ENCODE measurements at regions not wholly inside any gene's neighbourhood (a gene's known extent, or its start where the extent isn't known, plus 50 kb on each side); places are given as distances from the start of the nearest gene placed in this dataset.

GRCh38 chr16:19945934-19946333, 61.3 kb upstream of the GPRC5B start:
- Mint-ChIP-seq H3K4me1 (ENCODE audit: low read depth in 2 of 2) (no peaks in the 10 kb centered on the region), H3K27ac (no peak overlapping the region), H3K4me3 (no peak overlapping the region), H3K36me3 (ENCODE audit: insufficient read depth) (peaks cover 3% of the 10 kb centered on the region), H3K9me3 (no peaks in the 10 kb centered on the region), H3K27me3 (peaks cover 16 to 49% of the 10 kb centered on the region in 2 donors)
- ATAC-seq (replicated peaks) (no peak), DNase-seq (no peak)

GRCh38 chr16:19940195-19940594, 55.5 kb upstream of the GPRC5B start:
- H3K36me3 Mint-ChIP-seq (ENCODE audit: insufficient read depth), result no peaks in the 10 kb centered on the region
- DNase-seq (no peak), ATAC-seq (replicated peaks) (no peak)
- H3K27me3 Mint-ChIP-seq, result peaks cover 30 to 50% of the 10 kb centered on the region in 2 donors
- no peaks in the 10 kb centered on the region for H3K4me1 Mint-ChIP-seq (ENCODE audit: low read depth in 2 of 2)
- H3K4me3 Mint-ChIP-seq, result no peak overlapping the region
- H3K27ac Mint-ChIP-seq, result no peak overlapping the region
- no peaks in the 10 kb centered on the region for H3K9me3 Mint-ChIP-seq

- no peak for ATAC-seq (replicated peaks)
- Mint-ChIP-seq H3K9me3 (no peaks in the 10 kb centered on the region), H3K27ac (no peak overlapping the region)
Measured at GRCh38 chr16:19939553-19939952, 54.9 kb upstream of the GPRC5B start.

GRCh38 chr16:19938536-19938935, 53.9 kb upstream of the GPRC5B start:
- no peak for DNase-seq
- no peaks in the 10 kb centered on the region for H3K36me3 Mint-ChIP-seq (ENCODE audit: insufficient read depth)
- ATAC-seq (replicated peaks), result no peak
- no peaks in the 10 kb centered on the region for H3K4me1 Mint-ChIP-seq (ENCODE audit: low read depth in 2 of 2)
- no peak overlapping the region for H3K27ac Mint-ChIP-seq
- H3K27me3 Mint-ChIP-seq, result peaks cover 38 to 53% of the 10 kb centered on the region in 2 donors
- no peak overlapping the region for H3K4me3 Mint-ChIP-seq
- H3K9me3 Mint-ChIP-seq, result no peaks in the 10 kb centered on the region

More at GRCh38 chr16:19939553-19939952, 54.9 kb upstream of the GPRC5B start:
- Mint-ChIP-seq H3K4me3 (no peak overlapping the region), H3K36me3 (ENCODE audit: insufficient read depth) (no peaks in the 10 kb centered on the region), H3K4me1 (ENCODE audit: low read depth in 2 of 2) (no peaks in the 10 kb centered on the region), H3K27me3 (peaks cover 36 to 57% of the 10 kb centered on the region in 2 donors)
- no peak for DNase-seq

- H3K27me3 Mint-ChIP-seq, result peaks cover 40 to 52% of the 10 kb centered on the region in 2 donors
- no peaks in the 10 kb centered on the region for H3K4me1 Mint-ChIP-seq (ENCODE audit: low read depth in 2 of 2)
- DNase-seq (no peak), ATAC-seq (replicated peaks) (no peak)
- no peak overlapping the region for H3K27ac Mint-ChIP-seq
- no peaks in the 10 kb centered on the region for H3K9me3 Mint-ChIP-seq
- no peaks in the 10 kb centered on the region for H3K36me3 Mint-ChIP-seq (ENCODE audit: insufficient read depth)
- no peak overlapping the region for H3K4me3 Mint-ChIP-seq
Measured at GRCh38 chr16:19936441-19936840, 51.8 kb upstream of the GPRC5B start.

GRCh38 chr16:19935694-19936093, 51.0 kb upstream of the GPRC5B start:
- no peak overlapping the region for H3K27ac Mint-ChIP-seq
- DNase-seq (no peak), ATAC-seq (replicated peaks) (no peak)
- H3K27me3 Mint-ChIP-seq, result peaks cover 40 to 47% of the 10 kb centered on the region in 2 donors
- no peaks in the 10 kb centered on the region for H3K9me3 Mint-ChIP-seq
- no peaks in the 10 kb centered on the region for H3K36me3 Mint-ChIP-seq (ENCODE audit: insufficient read depth)
- no peak overlapping the region for H3K4me3 Mint-ChIP-seq
- H3K4me1 Mint-ChIP-seq (ENCODE audit: low read depth in 2 of 2), result no peaks in the 10 kb centered on the region

Measured in effector memory CD8-positive, alpha-beta T cell (primary cell).